Keratinocyte (primary cell): ENCODE measurements at regions not wholly inside any gene's neighbourhood (a gene's known extent, or its start where the extent isn't known, plus 50 kb on each side); places are given as distances from the start of the nearest gene placed in this dataset.

Source experiments
- EZH2 ChIP-seq: IDR thresholded peaks from one replicate; pipeline ENCODE4 v1.6.1; 2012; ENCODE audit warnings: inconsistent platforms, mild to moderate bottlenecking, low read length, moderate library complexity
- TF ChIP-seq, protein P1 (sequence below), 3 experiments: IDR thresholded peaks in 1 of 3; conservative IDR thresholded peaks in 1 of 3; optimal IDR thresholded peaks in 1 of 3; 2 replicates in 2 of 3; 3 replicates in 1 of 3; pipeline versions ENCODE3 to v1.5.1; 2011; ENCODE audit warnings: low read length in 3 of 3, mild to moderate bottlenecking in 3 of 3, moderate library complexity in 2 of 3, control low read depth in 1 of 3, inconsistent platforms in 1 of 3; ENCODE audit not compliant: insufficient read depth in 2 of 3; ENCODE audit errors: extremely low read depth in 1 of 3

DNA sequence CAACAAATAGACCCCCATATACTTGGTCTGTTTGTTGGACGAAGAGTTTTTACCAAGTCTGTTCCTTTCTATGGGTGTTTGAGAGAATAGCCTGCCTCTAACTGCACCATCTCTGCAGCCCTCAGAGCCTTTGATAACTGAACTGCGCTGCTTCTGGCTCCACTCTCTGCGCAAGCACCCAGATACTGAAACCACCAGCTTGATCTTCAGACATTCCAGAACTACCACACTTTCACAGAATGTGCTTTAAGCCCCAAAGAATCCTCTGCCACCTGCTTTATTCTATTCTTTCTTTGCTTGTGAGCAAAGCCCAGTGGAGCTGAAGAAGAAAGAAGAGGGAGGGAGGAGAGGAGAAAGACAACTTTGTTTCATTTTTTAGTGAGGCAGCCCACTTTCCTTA is 380.7 kb downstream of the BCL11A start:
- no peak for TF ChIP-seq EZH2
- TF ChIP-seq, protein P1, sequence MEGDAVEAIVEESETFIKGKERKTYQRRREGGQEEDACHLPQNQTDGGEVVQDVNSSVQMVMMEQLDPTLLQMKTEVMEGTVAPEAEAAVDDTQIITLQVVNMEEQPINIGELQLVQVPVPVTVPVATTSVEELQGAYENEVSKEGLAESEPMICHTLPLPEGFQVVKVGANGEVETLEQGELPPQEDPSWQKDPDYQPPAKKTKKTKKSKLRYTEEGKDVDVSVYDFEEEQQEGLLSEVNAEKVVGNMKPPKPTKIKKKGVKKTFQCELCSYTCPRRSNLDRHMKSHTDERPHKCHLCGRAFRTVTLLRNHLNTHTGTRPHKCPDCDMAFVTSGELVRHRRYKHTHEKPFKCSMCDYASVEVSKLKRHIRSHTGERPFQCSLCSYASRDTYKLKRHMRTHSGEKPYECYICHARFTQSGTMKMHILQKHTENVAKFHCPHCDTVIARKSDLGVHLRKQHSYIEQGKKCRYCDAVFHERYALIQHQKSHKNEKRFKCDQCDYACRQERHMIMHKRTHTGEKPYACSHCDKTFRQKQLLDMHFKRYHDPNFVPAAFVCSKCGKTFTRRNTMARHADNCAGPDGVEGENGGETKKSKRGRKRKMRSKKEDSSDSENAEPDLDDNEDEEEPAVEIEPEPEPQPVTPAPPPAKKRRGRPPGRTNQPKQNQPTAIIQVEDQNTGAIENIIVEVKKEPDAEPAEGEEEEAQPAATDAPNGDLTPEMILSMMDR (optimal IDR thresholded peaks at IDR 0.05 in 1 of 3, IDR thresholded peaks at IDR 0.05 in 1 of 3, conservative IDR thresholded peaks at IDR 0.05 in 1 of 3; ENCODE audit: extremely low read depth in 1 of 3, insufficient read depth in 2 of 3, low read length in 3 of 3), result no peak
